Activated CD8-positive, alpha-beta T cell treated with anti-CD3 and anti-CD28 coated beads for 36 hours (primary cell): ENCODE measurements at regions not wholly inside any gene's neighbourhood (a gene's known extent, or its start where the extent isn't known, plus 50 kb on each side); places are given as distances from the start of the nearest gene placed in this dataset.

ENCODE experiments used
- ATAC-seq: fragments of 200-7000 bp; cut with Tn5 transposase; one replicate; pipeline ENCODE4 v1.10.0; 2021; ENCODE audit warnings: mild to moderate bottlenecking, moderate library complexity
- CTCF ChIA-PET: fragments of 350-600 bp; sonication (Branson Sonifier 250); formaldehyde crosslinking; loops from one replicate; lab custom pipeline; 2021; ENCODE audit warnings: antibody characterized with exemption; lab: Charles Lee
- POLR2A ChIA-PET: fragments of 350-600 bp; sonication (Branson Sonifier 250); formaldehyde crosslinking; loops from one replicate; lab custom pipeline; 2021; ENCODE audit warnings: antibody characterized with exemption; lab: Charles Lee
- DNase-seq: peaks from one replicate; pipeline ENCODE4 v3.0.0-alpha.2; 2020
- H3K27ac Mint-ChIP-seq: one replicate; pipeline ENCODE4 v1.8.0; 2021; ENCODE audit warnings: mild to moderate bottlenecking, mixed read lengths
- H3K27me3 Mint-ChIP-seq: one replicate; pipeline ENCODE4 v1.8.0; 2021; ENCODE audit warnings: mixed read lengths
- H3K36me3 Mint-ChIP-seq: one replicate; pipeline ENCODE4 v1.8.0; 2021; ENCODE audit warnings: low read depth, mixed read lengths
- H3K4me1 Mint-ChIP-seq: one replicate; pipeline ENCODE4 v1.8.0; 2021; ENCODE audit warnings: low read depth, mixed read lengths
- H3K4me3 Mint-ChIP-seq: one replicate; pipeline ENCODE4 v1.8.0; 2021; ENCODE audit warnings: mild to moderate bottlenecking, moderate library complexity, mixed read lengths
- H3K9me3 Mint-ChIP-seq: one replicate; pipeline ENCODE4 v1.8.0; 2021; ENCODE audit warnings: mixed read lengths
- intact Hi-C: fragments of 100-400 bp; cut with micrococcal nuclease; formaldehyde crosslinking; loops from one replicate; pipeline ENCODE4 v1.10.0; 2022
- TF ChIP-seq, protein P1 (sequence below): fragments of 200-600 bp; IDR thresholded peaks from one replicate; pipeline ENCODE4 v1.8.0; 2022; ENCODE audit warnings: antibody characterized with exemption, mild to moderate bottlenecking

DNA sequence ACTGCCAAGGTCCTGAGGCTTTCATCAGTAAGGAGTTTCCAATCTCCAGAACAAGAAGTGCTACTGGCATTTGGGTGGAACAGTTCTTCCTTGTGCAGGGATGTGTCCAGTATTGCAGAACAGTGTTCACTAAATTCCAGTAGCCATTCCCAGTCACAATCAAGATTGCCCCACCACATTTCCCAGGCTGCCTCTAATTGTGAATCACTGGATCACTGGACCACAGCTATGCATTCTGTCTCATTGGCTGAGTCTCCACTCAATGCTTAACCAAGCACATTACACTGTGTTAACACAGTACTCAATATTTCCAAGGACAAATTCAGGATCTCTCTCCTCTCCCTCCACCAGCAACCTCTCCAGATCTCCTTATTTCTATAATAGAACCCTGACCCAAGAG is 160.2 kb upstream of the CCDC150 start:
- CTCF ChIA-PET: no interaction called here
- ATAC-seq: no peak
- intact Hi-C loops: no loop called here

DNA sequence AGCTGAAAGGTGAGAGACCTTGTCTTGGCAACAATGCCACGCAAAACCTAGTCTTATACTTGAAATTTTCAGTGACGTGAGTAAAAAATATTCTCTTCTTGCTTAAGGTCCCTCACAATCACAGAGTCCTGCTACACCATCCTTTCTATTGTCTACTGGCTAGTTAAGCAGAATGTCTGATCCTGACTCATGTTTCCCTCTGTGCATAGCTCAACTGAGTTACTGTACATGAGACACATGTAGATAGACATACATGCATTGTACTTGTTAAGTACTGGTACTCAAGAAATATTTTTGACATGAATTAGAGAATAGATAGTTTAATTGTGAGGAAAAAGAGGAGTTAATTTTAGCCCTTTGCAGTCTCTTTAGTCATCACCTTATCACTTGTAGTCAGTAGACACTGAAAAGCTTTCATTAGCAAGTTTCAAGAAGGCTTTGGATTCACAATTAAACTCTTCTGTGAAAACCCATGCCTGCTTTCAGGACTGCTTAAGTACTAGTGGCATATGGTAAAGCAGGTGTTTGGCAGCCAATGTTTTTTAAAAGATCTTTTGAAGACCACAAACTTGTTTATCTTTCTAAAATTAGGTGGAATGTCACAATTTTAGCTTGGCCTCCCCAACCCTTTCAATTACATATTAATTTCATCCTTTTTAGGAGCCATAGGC is 158.7 kb upstream of the CCDC150 start:
- Mint-ChIP-seq H3K27me3 (peaks cover 19% of the 10 kb centered on the region), H3K9me3 (no peaks in the 10 kb centered on the region), H3K4me3 (no peak overlapping the region), H3K27ac (no peak overlapping the region), H3K36me3 (no peaks in the 10 kb centered on the region), H3K4me1 (no peaks in the 10 kb centered on the region)
- intact Hi-C loops: no loop called here
- ChIA-PET POLR2A (interaction anchor here (0.7 kb wide), 1 partner anchor 158 kb away, joined by 3 read pairs; no protein-coding TSS in a partner anchor), CTCF (interaction anchor here (1.0 to 2.4 kb wide), 3 partner anchors 13 to 270 kb away, joined by 3 to 8 read pairs (median 3); no protein-coding TSS in a partner anchor)
- ATAC-seq (no peak), DNase-seq (no peak)
- TF ChIP-seq, protein P1, sequence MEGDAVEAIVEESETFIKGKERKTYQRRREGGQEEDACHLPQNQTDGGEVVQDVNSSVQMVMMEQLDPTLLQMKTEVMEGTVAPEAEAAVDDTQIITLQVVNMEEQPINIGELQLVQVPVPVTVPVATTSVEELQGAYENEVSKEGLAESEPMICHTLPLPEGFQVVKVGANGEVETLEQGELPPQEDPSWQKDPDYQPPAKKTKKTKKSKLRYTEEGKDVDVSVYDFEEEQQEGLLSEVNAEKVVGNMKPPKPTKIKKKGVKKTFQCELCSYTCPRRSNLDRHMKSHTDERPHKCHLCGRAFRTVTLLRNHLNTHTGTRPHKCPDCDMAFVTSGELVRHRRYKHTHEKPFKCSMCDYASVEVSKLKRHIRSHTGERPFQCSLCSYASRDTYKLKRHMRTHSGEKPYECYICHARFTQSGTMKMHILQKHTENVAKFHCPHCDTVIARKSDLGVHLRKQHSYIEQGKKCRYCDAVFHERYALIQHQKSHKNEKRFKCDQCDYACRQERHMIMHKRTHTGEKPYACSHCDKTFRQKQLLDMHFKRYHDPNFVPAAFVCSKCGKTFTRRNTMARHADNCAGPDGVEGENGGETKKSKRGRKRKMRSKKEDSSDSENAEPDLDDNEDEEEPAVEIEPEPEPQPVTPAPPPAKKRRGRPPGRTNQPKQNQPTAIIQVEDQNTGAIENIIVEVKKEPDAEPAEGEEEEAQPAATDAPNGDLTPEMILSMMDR: no peak

More for the DNA sequence above, 160.2 kb upstream of the CCDC150 start:
- POLR2A ChIA-PET: no interaction called here
- Mint-ChIP-seq H3K27ac (no peak overlapping the region), H3K27me3 (peaks cover 13% of the 10 kb centered on the region), H3K4me1 (no peaks in the 10 kb centered on the region), H3K4me3 (no peak overlapping the region), H3K9me3 (no peaks in the 10 kb centered on the region), H3K36me3 (no peaks in the 10 kb centered on the region)
- TF ChIP-seq, protein P1: no peak
- DNase-seq: no peak

DNA sequence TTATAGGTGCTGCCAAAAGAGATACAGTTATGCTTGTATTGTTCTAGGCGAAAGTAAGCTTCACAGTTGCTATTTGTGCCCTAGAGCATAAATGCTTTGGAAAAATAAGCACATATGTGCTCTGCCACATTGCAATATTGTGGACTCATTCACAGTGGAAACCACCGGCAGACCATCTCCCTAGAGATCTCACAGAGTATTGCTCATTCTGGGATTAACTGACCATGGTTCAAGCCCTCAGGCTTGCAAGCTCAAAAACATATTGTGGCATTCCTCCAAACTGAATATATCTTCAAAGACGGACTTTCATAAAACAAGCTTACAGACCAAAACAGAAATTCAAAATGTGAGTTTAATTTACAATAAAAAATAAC is 158.2 kb upstream of the CCDC150 start:
- TF ChIP-seq, protein P1: no peak
- DNase-seq (no peak), ATAC-seq (no peak)
- intact Hi-C loops: no loop called here
- no peaks in the 10 kb centered on the region for H3K4me1 Mint-ChIP-seq
- no peaks in the 10 kb centered on the region for H3K9me3 Mint-ChIP-seq
- ChIA-PET CTCF (interaction anchor here (1.0 to 2.4 kb wide), 3 partner anchors 13 to 270 kb away, joined by 3 to 8 read pairs (median 3); no protein-coding TSS in a partner anchor), POLR2A (no interaction called here)
- H3K4me3 Mint-ChIP-seq: no peak overlapping the region
- H3K36me3 Mint-ChIP-seq: no peaks in the 10 kb centered on the region
- H3K27me3 Mint-ChIP-seq: peaks cover 22% of the 10 kb centered on the region
- no peak overlapping the region for H3K27ac Mint-ChIP-seq

DNA sequence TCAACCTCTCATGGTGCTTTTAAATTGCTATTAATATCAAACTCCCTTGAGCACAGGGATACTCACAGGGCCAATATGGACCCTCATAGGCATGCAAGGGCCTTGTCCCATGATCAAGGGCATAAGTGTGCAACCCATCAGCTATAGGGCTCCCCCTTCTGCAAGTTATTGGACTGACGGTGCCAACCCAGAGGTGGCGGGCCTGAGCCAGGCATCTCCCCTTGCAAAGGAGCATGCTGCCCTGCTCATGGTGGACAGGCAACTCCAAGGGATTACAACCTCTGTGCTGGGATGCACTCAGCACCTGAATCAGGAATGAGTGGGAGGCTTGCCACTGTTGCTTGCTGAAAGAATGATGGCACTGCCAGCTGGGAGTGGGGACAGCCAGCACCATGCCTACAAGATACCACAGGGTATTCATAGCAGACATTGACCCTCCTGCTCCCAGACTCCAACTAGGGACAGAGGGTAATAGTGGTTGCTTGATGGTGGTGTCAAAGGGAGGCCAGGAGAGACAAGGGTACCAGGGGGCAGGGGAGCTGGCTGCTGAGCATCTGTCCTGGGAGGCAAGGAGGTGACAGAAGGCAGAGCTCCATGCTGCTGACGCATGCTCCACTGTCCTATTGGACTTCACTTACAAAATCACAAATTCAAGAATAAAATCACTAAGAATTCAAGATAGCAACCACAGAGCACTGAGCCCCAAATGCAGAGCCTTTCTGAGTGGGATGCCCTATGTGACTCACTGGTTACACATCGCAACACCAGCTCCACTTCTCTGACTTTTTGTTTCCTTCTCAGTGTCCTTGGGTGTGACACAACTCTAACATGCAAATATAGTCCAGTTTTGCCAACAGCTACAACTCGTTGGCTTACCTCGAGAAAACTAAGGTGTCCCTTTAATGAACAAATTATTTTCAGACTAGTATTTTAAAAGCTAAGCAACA is 157.1 kb upstream of the CCDC150 start:
- peak; percentile 20 for DNase-seq
- TF ChIP-seq, protein P1: no peak
- intact Hi-C loops: no loop called here
- no peaks in the 10 kb centered on the region for H3K36me3 Mint-ChIP-seq
- no peak overlapping the region for H3K4me3 Mint-ChIP-seq
- H3K27me3 Mint-ChIP-seq: peaks cover 23% of the 10 kb centered on the region
- H3K27ac Mint-ChIP-seq: no peak overlapping the region
- CTCF ChIA-PET: interaction anchor here (1.0 to 2.4 kb wide), 2 partner anchors 29 to 185 kb away, joined by 3 to 8 read pairs; no protein-coding TSS in a partner anchor
- H3K9me3 Mint-ChIP-seq: no peaks in the 10 kb centered on the region
- peak; percentile 84 for ATAC-seq
- no peaks in the 10 kb centered on the region for H3K4me1 Mint-ChIP-seq
- POLR2A ChIA-PET: no interaction called here
